Neural cell (in vitro differentiated cells): ENCODE measurements at regions not wholly inside any gene's neighbourhood (a gene's known extent, or its start where the extent isn't known, plus 50 kb on each side); places are given as distances from the start of the nearest gene placed in this dataset.

Experiments
- H2AFZ ChIP-seq: fragments of 200-600, 300-800 bp; sonication (generic), shearing (Covaris generic); 2 replicates; pipeline ENCODE4 v1.6.0; 2014; ENCODE audit warnings: low read depth, mild to moderate bottlenecking, antibody characterized with exemption, low read length, moderate library complexity
- H3F3A ChIP-seq: fragments of 200-600 bp; shearing (Covaris generic); 2 replicates; pipeline ENCODE4 v1.6.1; 2016; ENCODE audit warnings: mild to moderate bottlenecking, moderate library complexity, mixed read lengths, antibody characterized with exemption, low read length; ENCODE audit not compliant: insufficient read depth, poor library complexity, severe bottlenecking
- H3K27ac ChIP-seq: fragments of 200-600, 300-800 bp; sonication (generic), shearing (Covaris generic); 2 replicates; pipeline ENCODE4 v1.5.1; 2014; ENCODE audit warnings: mild to moderate bottlenecking, low read length, moderate library complexity
- H3K27me3 ChIP-seq: fragments of 300-800, 200-600 bp; sonication (generic), shearing (Covaris generic); 2 replicates; pipeline ENCODE4 v1.6.0; 2014; ENCODE audit warnings: mild to moderate bottlenecking, low read depth, low read length, moderate library complexity; ENCODE audit not compliant: insufficient read depth
- H3K36me3 ChIP-seq: fragments of 300-800, 200-600 bp; sonication (generic), shearing (Covaris generic); 2 replicates; pipeline ENCODE4 v1.5.1; 2014; ENCODE audit warnings: mild to moderate bottlenecking, antibody characterized with exemption, low read length, moderate library complexity; ENCODE audit not compliant: insufficient read depth
- H3K4me2 ChIP-seq: fragments of 300-800, 200-600 bp; sonication (generic), shearing (Covaris generic); 2 replicates; pipeline ENCODE4 v1.6.0; 2014; ENCODE audit warnings: mild to moderate bottlenecking, low read length
- H3K4me3 ChIP-seq: fragments of 300-800, 200-600 bp; sonication (generic), shearing (Covaris generic); 2 replicates; pipeline ENCODE4 v1.5.1; 2014; ENCODE audit warnings: mild to moderate bottlenecking, low read length, moderate library complexity
- H3K79me2 ChIP-seq: fragments of 200-600 bp; shearing (Covaris generic); replicated peaks from 2 replicates; pipeline ENCODE4 v1.6.0; 2014; ENCODE audit warnings: mild to moderate bottlenecking, low read length, moderate library complexity; ENCODE audit not compliant: insufficient read depth
- H3K9ac ChIP-seq: fragments of 300-800, 200-600 bp; sonication (generic), shearing (Covaris generic); 2 replicates; pipeline ENCODE4 v1.6.1; 2016; ENCODE audit warnings: mild to moderate bottlenecking, low read length, mixed read lengths
- H3K9me2 ChIP-seq: fragments of 200-600 bp; shearing (Covaris generic); 2 replicates; pipeline ENCODE4 v1.6.1; 2016; ENCODE audit warnings: mild to moderate bottlenecking, low read length, mixed read lengths; ENCODE audit not compliant: insufficient read depth
- H3K9me3 ChIP-seq: fragments of 200-600, 300-800 bp; sonication (generic), shearing (Covaris generic); 2 replicates; pipeline ENCODE4 v1.6.1; 2016; ENCODE audit warnings: mild to moderate bottlenecking, mixed run types, low read length, moderate library complexity, mixed read lengths
- H4K20me1 ChIP-seq: fragments of 200-600 bp; shearing (Covaris generic); 2 replicates; pipeline ENCODE4 v1.6.1; 2016; ENCODE audit warnings: mild to moderate bottlenecking, mixed run types; ENCODE audit not compliant: insufficient read depth
- EP300 ChIP-seq: fragments of 450-650 bp; conservative IDR thresholded peaks from 2 replicates; pipeline ENCODE4 v1.6.1; 2014; ENCODE audit warnings: antibody characterized with exemption, mild to moderate bottlenecking, moderate library complexity; ENCODE audit not compliant: poor library complexity, severe bottlenecking
- EZH2 ChIP-seq: fragments of 200-600, 300-800 bp; shearing (Covaris generic), sonication (generic); IDR thresholded peaks from 2 replicates; pipeline ENCODE4 v1.6.1; 2014; ENCODE audit warnings: antibody characterized with exemption, low read length, borderline replicate concordance, mild to moderate bottlenecking; ENCODE audit not compliant: insufficient read depth, poor library complexity, severe bottlenecking
- MXI1 ChIP-seq: fragments of 450-650 bp; conservative IDR thresholded peaks from 2 replicates; pipeline ENCODE4 v1.6.1; 2014; ENCODE audit warnings: antibody characterized with exemption, mild to moderate bottlenecking; ENCODE audit not compliant: poor library complexity, severe bottlenecking
- POLR2AphosphoS5 ChIP-seq: IDR thresholded peaks from 2 replicates; pipeline ENCODE4 v1.6.1; 2012
- RAD21 ChIP-seq: fragments of 450-650 bp; conservative IDR thresholded peaks from 2 replicates; pipeline ENCODE4 v1.6.1; 2014; ENCODE audit warnings: antibody characterized with exemption, mild to moderate bottlenecking, moderate library complexity
- SMC3 ChIP-seq: fragments of 450-650 bp; conservative IDR thresholded peaks from 2 replicates; pipeline ENCODE4 v1.6.1; 2014; ENCODE audit warnings: antibody characterized with exemption, mild to moderate bottlenecking, moderate library complexity; ENCODE audit not compliant: poor library complexity
- TAF1 ChIP-seq: IDR thresholded peaks from 2 replicates; pipeline ENCODE4 v1.6.1; 2012; ENCODE audit warnings: low read depth
- TF ChIP-seq, protein P1 (sequence below): fragments of 450-650 bp; IDR thresholded peaks from 2 replicates; pipeline ENCODE4 v1.5.1; 2014; ENCODE audit warnings: antibody characterized with exemption, mild to moderate bottlenecking, moderate library complexity; ENCODE audit not compliant: poor library complexity, severe bottlenecking
- TF ChIP-seq, protein P2 (sequence below): IDR thresholded peaks from 2 replicates; pipeline ENCODE4 v1.6.1; 2012; ENCODE audit warnings: borderline replicate concordance

DNA sequence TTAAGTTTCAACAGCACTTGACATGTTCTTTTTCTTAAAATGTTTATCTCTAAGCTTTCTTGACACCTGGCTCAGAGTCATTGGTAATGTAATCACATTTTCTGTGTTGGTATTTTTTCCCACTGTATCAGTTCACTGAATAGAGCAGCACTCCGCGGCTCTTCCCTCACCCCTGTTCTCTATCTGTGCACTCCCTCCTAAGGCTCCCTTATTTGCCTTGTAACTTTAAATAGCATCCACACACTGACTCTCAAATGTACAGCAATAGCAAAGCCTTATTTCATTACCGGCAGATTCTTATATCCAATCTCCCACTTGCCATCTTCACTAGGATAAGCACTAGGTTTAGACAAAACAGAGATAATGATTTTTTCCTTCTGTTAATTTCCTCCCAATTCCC lies 935.5 kb upstream of the SLC10A2 start:
- no peaks in the 10 kb centered on the region for H3K36me3 ChIP-seq
- H3K9ac ChIP-seq: no peak overlapping the region
- H3K27me3 ChIP-seq: no peaks in the 10 kb centered on the region
- H3K4me3 ChIP-seq: no peak overlapping the region
- no peaks in the 10 kb centered on the region for H3K9me3 ChIP-seq
- no peak overlapping the region for H3K27ac ChIP-seq
- no peaks in the 10 kb centered on the region for H3K9me2 ChIP-seq
- H2AFZ ChIP-seq: no peak overlapping the region
- TF ChIP-seq, protein P1, sequence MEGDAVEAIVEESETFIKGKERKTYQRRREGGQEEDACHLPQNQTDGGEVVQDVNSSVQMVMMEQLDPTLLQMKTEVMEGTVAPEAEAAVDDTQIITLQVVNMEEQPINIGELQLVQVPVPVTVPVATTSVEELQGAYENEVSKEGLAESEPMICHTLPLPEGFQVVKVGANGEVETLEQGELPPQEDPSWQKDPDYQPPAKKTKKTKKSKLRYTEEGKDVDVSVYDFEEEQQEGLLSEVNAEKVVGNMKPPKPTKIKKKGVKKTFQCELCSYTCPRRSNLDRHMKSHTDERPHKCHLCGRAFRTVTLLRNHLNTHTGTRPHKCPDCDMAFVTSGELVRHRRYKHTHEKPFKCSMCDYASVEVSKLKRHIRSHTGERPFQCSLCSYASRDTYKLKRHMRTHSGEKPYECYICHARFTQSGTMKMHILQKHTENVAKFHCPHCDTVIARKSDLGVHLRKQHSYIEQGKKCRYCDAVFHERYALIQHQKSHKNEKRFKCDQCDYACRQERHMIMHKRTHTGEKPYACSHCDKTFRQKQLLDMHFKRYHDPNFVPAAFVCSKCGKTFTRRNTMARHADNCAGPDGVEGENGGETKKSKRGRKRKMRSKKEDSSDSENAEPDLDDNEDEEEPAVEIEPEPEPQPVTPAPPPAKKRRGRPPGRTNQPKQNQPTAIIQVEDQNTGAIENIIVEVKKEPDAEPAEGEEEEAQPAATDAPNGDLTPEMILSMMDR: no peak
- TF ChIP-seq SMC3: no peak
- TF ChIP-seq, protein P2, sequence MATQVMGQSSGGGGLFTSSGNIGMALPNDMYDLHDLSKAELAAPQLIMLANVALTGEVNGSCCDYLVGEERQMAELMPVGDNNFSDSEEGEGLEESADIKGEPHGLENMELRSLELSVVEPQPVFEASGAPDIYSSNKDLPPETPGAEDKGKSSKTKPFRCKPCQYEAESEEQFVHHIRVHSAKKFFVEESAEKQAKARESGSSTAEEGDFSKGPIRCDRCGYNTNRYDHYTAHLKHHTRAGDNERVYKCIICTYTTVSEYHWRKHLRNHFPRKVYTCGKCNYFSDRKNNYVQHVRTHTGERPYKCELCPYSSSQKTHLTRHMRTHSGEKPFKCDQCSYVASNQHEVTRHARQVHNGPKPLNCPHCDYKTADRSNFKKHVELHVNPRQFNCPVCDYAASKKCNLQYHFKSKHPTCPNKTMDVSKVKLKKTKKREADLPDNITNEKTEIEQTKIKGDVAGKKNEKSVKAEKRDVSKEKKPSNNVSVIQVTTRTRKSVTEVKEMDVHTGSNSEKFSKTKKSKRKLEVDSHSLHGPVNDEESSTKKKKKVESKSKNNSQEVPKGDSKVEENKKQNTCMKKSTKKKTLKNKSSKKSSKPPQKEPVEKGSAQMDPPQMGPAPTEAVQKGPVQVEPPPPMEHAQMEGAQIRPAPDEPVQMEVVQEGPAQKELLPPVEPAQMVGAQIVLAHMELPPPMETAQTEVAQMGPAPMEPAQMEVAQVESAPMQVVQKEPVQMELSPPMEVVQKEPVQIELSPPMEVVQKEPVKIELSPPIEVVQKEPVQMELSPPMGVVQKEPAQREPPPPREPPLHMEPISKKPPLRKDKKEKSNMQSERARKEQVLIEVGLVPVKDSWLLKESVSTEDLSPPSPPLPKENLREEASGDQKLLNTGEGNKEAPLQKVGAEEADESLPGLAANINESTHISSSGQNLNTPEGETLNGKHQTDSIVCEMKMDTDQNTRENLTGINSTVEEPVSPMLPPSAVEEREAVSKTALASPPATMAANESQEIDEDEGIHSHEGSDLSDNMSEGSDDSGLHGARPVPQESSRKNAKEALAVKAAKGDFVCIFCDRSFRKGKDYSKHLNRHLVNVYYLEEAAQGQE: no peak
- no peak for TF ChIP-seq POLR2AphosphoS5
- no peak for TF ChIP-seq EP300
- no peak for TF ChIP-seq RAD21
- no peak for TF ChIP-seq EZH2
- TF ChIP-seq MXI1: no peak
- TF ChIP-seq TAF1: no peak
- H3F3A ChIP-seq: no peaks in the 10 kb centered on the region
- H4K20me1 ChIP-seq: no peaks in the 10 kb centered on the region
- H3K79me2 ChIP-seq: no peaks in the 10 kb centered on the region
- no peak overlapping the region for H3K4me2 ChIP-seq

DNA sequence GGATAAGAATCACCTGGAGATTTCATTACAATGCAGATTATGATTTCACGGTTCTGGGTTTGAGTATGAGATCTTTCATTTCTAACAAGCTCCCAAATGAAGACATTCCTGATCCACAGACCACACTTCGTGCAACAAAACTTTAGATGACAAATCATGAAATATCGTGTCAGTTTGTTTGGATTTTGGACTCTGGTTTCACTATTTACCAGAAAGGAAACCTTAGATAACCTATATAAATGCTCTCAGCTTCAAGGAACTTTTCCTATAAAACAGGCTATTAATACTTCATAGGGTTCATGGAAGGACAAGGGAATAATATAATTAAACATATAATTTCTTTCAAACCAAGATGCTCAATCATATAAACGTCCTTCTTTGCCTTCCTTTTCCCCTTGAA lies 930.5 kb upstream of the SLC10A2 start:
- Histone ChIP-seq H3K36me3 (no peaks in the 10 kb centered on the region), H2AFZ (no peak overlapping the region), H3K27me3 (no peaks in the 10 kb centered on the region), H3K4me3 (no peak overlapping the region), H4K20me1 (no peaks in the 10 kb centered on the region), H3F3A (no peaks in the 10 kb centered on the region), H3K9me3 (no peaks in the 10 kb centered on the region), H3K9me2 (no peaks in the 10 kb centered on the region), H3K4me2 (no peak overlapping the region), H3K27ac (no peak overlapping the region), H3K79me2 (no peaks in the 10 kb centered on the region), H3K9ac (no peak overlapping the region)
- no peak for TF ChIP-seq MXI1
- no peak for TF ChIP-seq RAD21
- no peak for TF ChIP-seq EP300
- no peak for TF ChIP-seq TAF1
- TF ChIP-seq, protein P1: no peak
